ENCODE measurements at regions not wholly inside any gene's neighbourhood (a gene's known extent, or its start where the extent isn't known, plus 50 kb on each side); places are given as distances from the start of the nearest gene placed in this dataset.

- TF ChIP-seq CTCF (IDR thresholded peaks at IDR 0.05) (no peak), POLR2A (IDR thresholded peaks at IDR 0.05) (no peak), POLR2AphosphoS5 (IDR thresholded peaks at IDR 0.05) (no peak)
Observed at GRCh38 chr2:65930259-65930658, 497.9 kb upstream of the SPRED2 start.

Measured in suprapubic skin (tissue), 4 donors.